ENCODE measurements at regions not wholly inside any gene's neighbourhood (a gene's known extent, or its start where the extent isn't known, plus 50 kb on each side); places are given as distances from the start of the nearest gene placed in this dataset.

DNA sequence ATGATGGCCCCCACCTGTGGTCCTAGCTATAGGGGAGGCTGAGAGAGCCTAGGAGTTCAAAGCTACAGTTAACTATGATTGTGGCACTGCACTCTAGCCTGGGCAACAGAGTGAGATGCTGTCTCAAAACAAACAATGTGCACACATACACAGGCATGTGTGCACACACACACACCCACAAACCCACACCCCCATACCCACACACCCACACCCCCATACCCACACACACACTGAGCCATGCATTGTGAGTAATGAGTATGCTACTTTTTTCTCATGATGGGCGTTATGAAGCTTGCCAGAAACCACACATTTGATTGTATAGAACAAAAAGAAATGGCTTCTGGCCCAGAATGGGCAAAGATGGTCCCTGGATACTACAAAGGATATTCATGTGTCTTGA, 691.1 kb downstream of the SLC4A3 start:
- Histone ChIP-seq H3K36me3 (ENCODE audit: insufficient read depth, low read length) (no peaks in the 10 kb centered on the region), H3K9me2 (replicated peaks; ENCODE audit: low read depth, low read length) (no peaks in the 10 kb centered on the region), H3F3A (ENCODE audit: low read depth) (no peaks in the 10 kb centered on the region), H4K20me1 (ENCODE audit: insufficient read depth, low read length, poor library complexity, severe bottlenecking) (no peaks in the 10 kb centered on the region), H3K4me2 (ENCODE audit: low read depth, low read length, poor library complexity, severe bottlenecking) (no peak overlapping the region), H3K4me3 (ENCODE audit: low read length, poor library complexity, severe bottlenecking) (no peak overlapping the region), H3K9ac (ENCODE audit: low read depth, low read length, poor library complexity, severe bottlenecking) (no peak overlapping the region), H2AFZ (ENCODE audit: low read length) (no peak overlapping the region), H3K4me1 (ENCODE audit: insufficient read depth, low read length, poor library complexity, severe bottlenecking) (no peaks in the 10 kb centered on the region), H3K27me3 (ENCODE audit: insufficient read depth, low read length, poor library complexity, severe bottlenecking) (no peaks in the 10 kb centered on the region), H3K79me2 (ENCODE audit: insufficient read depth, low read length) (no peaks in the 10 kb centered on the region), H3K9me3 (ENCODE audit: insufficient read depth, low read depth, low read length) (no peaks in the 10 kb centered on the region)
- TF ChIP-seq, protein P1, sequence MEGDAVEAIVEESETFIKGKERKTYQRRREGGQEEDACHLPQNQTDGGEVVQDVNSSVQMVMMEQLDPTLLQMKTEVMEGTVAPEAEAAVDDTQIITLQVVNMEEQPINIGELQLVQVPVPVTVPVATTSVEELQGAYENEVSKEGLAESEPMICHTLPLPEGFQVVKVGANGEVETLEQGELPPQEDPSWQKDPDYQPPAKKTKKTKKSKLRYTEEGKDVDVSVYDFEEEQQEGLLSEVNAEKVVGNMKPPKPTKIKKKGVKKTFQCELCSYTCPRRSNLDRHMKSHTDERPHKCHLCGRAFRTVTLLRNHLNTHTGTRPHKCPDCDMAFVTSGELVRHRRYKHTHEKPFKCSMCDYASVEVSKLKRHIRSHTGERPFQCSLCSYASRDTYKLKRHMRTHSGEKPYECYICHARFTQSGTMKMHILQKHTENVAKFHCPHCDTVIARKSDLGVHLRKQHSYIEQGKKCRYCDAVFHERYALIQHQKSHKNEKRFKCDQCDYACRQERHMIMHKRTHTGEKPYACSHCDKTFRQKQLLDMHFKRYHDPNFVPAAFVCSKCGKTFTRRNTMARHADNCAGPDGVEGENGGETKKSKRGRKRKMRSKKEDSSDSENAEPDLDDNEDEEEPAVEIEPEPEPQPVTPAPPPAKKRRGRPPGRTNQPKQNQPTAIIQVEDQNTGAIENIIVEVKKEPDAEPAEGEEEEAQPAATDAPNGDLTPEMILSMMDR (conservative IDR thresholded peaks at IDR 0.05; ENCODE audit: low read length): no peak
- TF ChIP-seq EZH2phosphoT487 (IDR thresholded peaks at IDR 0.05; ENCODE audit: borderline replicate concordance): no peak

DNA sequence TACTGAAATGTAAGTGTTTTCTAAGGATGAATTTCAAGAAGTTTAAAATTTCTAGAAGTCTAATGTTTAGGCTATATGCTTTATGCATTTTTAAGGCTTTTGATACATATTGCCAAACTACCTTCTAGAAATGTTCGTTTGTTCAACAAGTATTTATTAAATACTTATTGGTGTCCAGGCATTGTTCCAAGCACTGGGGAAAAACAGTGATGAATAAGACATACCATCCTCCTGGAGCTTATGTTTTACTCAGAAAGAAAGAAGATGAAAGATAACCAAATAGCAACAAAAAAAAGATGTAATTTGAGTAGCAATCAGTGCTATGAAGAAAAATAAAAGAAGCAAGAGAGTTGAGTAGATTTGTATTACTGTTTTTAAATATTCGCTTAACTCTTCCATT, 692.9 kb downstream of the SLC4A3 start:
- no peak overlapping the region for H2AFZ ChIP-seq (ENCODE audit: low read length)
- no peaks in the 10 kb centered on the region for H3F3A ChIP-seq (ENCODE audit: low read depth)
- no peaks in the 10 kb centered on the region for H3K9me3 ChIP-seq (ENCODE audit: insufficient read depth, low read depth, low read length)
- TF ChIP-seq, protein P1 (conservative IDR thresholded peaks at IDR 0.05; ENCODE audit: low read length): no peak
- no peak for TF ChIP-seq EZH2phosphoT487 (IDR thresholded peaks at IDR 0.05; ENCODE audit: borderline replicate concordance)
- H3K27me3 ChIP-seq (ENCODE audit: insufficient read depth, low read length, poor library complexity, severe bottlenecking): no peaks in the 10 kb centered on the region
- no peak overlapping the region for H3K4me2 ChIP-seq (ENCODE audit: low read depth, low read length, poor library complexity, severe bottlenecking)
- no peaks in the 10 kb centered on the region for H3K4me1 ChIP-seq (ENCODE audit: insufficient read depth, low read length, poor library complexity, severe bottlenecking)
- no peak overlapping the region for H3K9ac ChIP-seq (ENCODE audit: low read depth, low read length, poor library complexity, severe bottlenecking)
- H4K20me1 ChIP-seq (ENCODE audit: insufficient read depth, low read length, poor library complexity, severe bottlenecking): no peaks in the 10 kb centered on the region
- H3K9me2 ChIP-seq (replicated peaks; ENCODE audit: low read depth, low read length): no peaks in the 10 kb centered on the region
- H3K79me2 ChIP-seq (ENCODE audit: insufficient read depth, low read length): no peaks in the 10 kb centered on the region
- H3K36me3 ChIP-seq (ENCODE audit: insufficient read depth, low read length): no peaks in the 10 kb centered on the region
- no peak overlapping the region for H3K4me3 ChIP-seq (ENCODE audit: low read length, poor library complexity, severe bottlenecking)

DNA sequence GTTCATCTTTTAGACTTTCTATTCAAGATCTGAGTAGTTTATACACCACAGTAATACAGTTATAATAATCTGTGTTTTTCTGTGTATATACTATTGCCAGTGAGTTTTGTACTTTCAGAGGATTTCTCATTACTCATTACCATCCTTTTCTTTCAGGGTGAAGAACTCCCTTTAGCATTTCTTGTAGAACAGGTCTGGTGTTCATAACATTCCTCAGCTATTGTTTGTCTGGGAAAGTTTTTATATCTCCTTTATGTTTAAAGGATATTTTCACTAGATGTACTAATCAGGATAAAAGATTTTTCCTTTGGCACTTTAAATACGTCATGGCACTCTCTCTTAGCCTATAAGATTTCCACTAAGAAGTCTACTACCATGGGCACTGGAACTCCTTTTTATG, 705.5 kb downstream of the SLC4A3 start:
- TF ChIP-seq, protein P1 (conservative IDR thresholded peaks at IDR 0.05; ENCODE audit: low read length): no peak
- no peak for TF ChIP-seq EZH2phosphoT487 (IDR thresholded peaks at IDR 0.05; ENCODE audit: borderline replicate concordance)
- Histone ChIP-seq H3K9me2 (replicated peaks; ENCODE audit: low read depth, low read length) (no peaks in the 10 kb centered on the region), H3F3A (ENCODE audit: low read depth) (no peaks in the 10 kb centered on the region), H3K9me3 (ENCODE audit: insufficient read depth, low read depth, low read length) (no peaks in the 10 kb centered on the region; the same call in 1 of the 2 replicates), H3K9ac (ENCODE audit: low read depth, low read length, poor library complexity, severe bottlenecking) (no peak overlapping the region), H3K27me3 (ENCODE audit: insufficient read depth, low read length, poor library complexity, severe bottlenecking) (no peaks in the 10 kb centered on the region), H3K4me3 (ENCODE audit: low read length, poor library complexity, severe bottlenecking) (no peak overlapping the region), H3K4me2 (ENCODE audit: low read depth, low read length, poor library complexity, severe bottlenecking) (no peak overlapping the region), H2AFZ (ENCODE audit: low read length) (no peak overlapping the region), H3K36me3 (ENCODE audit: insufficient read depth, low read length) (no peaks in the 10 kb centered on the region), H3K79me2 (ENCODE audit: insufficient read depth, low read length) (no peaks in the 10 kb centered on the region), H4K20me1 (ENCODE audit: insufficient read depth, low read length, poor library complexity, severe bottlenecking) (no peaks in the 10 kb centered on the region), H3K4me1 (ENCODE audit: insufficient read depth, low read length, poor library complexity, severe bottlenecking) (no peaks in the 10 kb centered on the region)

Data from Loucy (cell line).